ENCODE measurements at regions not wholly inside any gene's neighbourhood (a gene's known extent, or its start where the extent isn't known, plus 50 kb on each side); places are given as distances from the start of the nearest gene placed in this dataset.
A peak's percentile ranks its signal among the peaks of the same experiment; 100 is the strongest.
"Not testable (repeated sequence)": the region's sequence is repeated elsewhere in the genome, so short reads cannot be mapped to it uniquely, and the experiment has no call there.

- DNase-seq (ENCODE audit: low spot score), result no peak
- no peak overlapping the region for H3K27ac ChIP-seq (ENCODE audit: low read depth, low read length, poor library complexity, severe bottlenecking)
- BruUV-seq (replicated peaks), result no TSS peak
- ChIA-PET CTCF (no interaction called here), POLR2A (ENCODE audit: low non-redundant PET) (no interaction called here)
- no peak overlapping the region for H3K4me3 ChIP-seq (ENCODE audit: low read depth, low read length, poor library complexity, severe bottlenecking)
- no peaks in the 10 kb centered on the region for H3K9me3 ChIP-seq (ENCODE audit: low read depth, low read length, poor library complexity, severe bottlenecking)
- no peaks in the 10 kb centered on the region for H3K27me3 ChIP-seq (replicated peaks; ENCODE audit: insufficient read depth, low read depth, low read length, poor library complexity)
- TF ChIP-seq, protein P1, sequence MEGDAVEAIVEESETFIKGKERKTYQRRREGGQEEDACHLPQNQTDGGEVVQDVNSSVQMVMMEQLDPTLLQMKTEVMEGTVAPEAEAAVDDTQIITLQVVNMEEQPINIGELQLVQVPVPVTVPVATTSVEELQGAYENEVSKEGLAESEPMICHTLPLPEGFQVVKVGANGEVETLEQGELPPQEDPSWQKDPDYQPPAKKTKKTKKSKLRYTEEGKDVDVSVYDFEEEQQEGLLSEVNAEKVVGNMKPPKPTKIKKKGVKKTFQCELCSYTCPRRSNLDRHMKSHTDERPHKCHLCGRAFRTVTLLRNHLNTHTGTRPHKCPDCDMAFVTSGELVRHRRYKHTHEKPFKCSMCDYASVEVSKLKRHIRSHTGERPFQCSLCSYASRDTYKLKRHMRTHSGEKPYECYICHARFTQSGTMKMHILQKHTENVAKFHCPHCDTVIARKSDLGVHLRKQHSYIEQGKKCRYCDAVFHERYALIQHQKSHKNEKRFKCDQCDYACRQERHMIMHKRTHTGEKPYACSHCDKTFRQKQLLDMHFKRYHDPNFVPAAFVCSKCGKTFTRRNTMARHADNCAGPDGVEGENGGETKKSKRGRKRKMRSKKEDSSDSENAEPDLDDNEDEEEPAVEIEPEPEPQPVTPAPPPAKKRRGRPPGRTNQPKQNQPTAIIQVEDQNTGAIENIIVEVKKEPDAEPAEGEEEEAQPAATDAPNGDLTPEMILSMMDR (conservative IDR thresholded peaks at IDR 0.05; ENCODE audit: low read depth, low read length), result no peak
- no peak for TF ChIP-seq EZH2 (IDR thresholded peaks at IDR 0.05; ENCODE audit: borderline replicate concordance, low read depth, low read length, poor library complexity, severe bottlenecking)
- no peaks in the 10 kb centered on the region for H3K36me3 ChIP-seq (ENCODE audit: insufficient read depth, low read length, poor library complexity, severe bottlenecking)
- no peaks in the 10 kb centered on the region for H3K4me1 ChIP-seq (ENCODE audit: insufficient read depth, low read length, poor library complexity, severe bottlenecking)
- intact Hi-C loops (cut with micrococcal nuclease; ENCODE audit: unreplicated experiment), result no loop called here
Measured at GRCh38 chr6:96436398-96436797, 85.2 kb upstream of the UFL1 start.

- H3K27me3 ChIP-seq (replicated peaks; ENCODE audit: insufficient read depth, low read depth, low read length, poor library complexity); POLR2A ChIA-PET (ENCODE audit: low non-redundant PET); H3K27ac ChIP-seq (ENCODE audit: low read depth, low read length, poor library complexity, severe bottlenecking); H3K4me3 ChIP-seq (ENCODE audit: low read depth, low read length, poor library complexity, severe bottlenecking); DNase-seq (ENCODE audit: low spot score); H3K36me3 ChIP-seq (ENCODE audit: insufficient read depth, low read length, poor library complexity, severe bottlenecking); BruUV-seq (replicated peaks); H3K4me1 ChIP-seq (ENCODE audit: insufficient read depth, low read length, poor library complexity, severe bottlenecking); H3K9me3 ChIP-seq (ENCODE audit: low read depth, low read length, poor library complexity, severe bottlenecking); intact Hi-C loops (cut with micrococcal nuclease; ENCODE audit: unreplicated experiment); CTCF ChIA-PET: not testable (repeated sequence)
Measured at GRCh38 chr6:96437228-96437627, 84.4 kb upstream of the UFL1 start.

- BruUV-seq (replicated peaks), result no TSS peak
- H3K27me3 ChIP-seq (replicated peaks; ENCODE audit: insufficient read depth, low read depth, low read length, poor library complexity), result no peaks in the 10 kb centered on the region
- intact Hi-C loops (cut with micrococcal nuclease; ENCODE audit: unreplicated experiment), result no loop called here
Measured at GRCh38 chr6:96450082-96450769, 71.4 kb upstream of the UFL1 start.

More at GRCh38 chr6:96450082-96450769, 71.4 kb upstream of the UFL1 start:
- Histone ChIP-seq H3K4me1 (ENCODE audit: insufficient read depth, low read length, poor library complexity, severe bottlenecking) (no peaks in the 10 kb centered on the region), H3K36me3 (ENCODE audit: insufficient read depth, low read length, poor library complexity, severe bottlenecking) (no peaks in the 10 kb centered on the region), H3K27ac (ENCODE audit: low read depth, low read length, poor library complexity, severe bottlenecking) (no peak overlapping the region), H3K4me3 (ENCODE audit: low read depth, low read length, poor library complexity, severe bottlenecking) (no peak overlapping the region), H3K9me3 (ENCODE audit: low read depth, low read length, poor library complexity, severe bottlenecking) (no peaks in the 10 kb centered on the region)
- DNase-seq (ENCODE audit: low spot score), result peak; percentile 5
- TF ChIP-seq, protein P1 (conservative IDR thresholded peaks at IDR 0.05; ENCODE audit: low read depth, low read length), result no peak
- TF ChIP-seq EZH2 (IDR thresholded peaks at IDR 0.05; ENCODE audit: borderline replicate concordance, low read depth, low read length, poor library complexity, severe bottlenecking), result no peak
- POLR2A ChIA-PET (ENCODE audit: low non-redundant PET), result no interaction called here
- CTCF ChIA-PET, result no interaction called here
